ENCODE measurements at regions not wholly inside any gene's neighbourhood (a gene's known extent, or its start where the extent isn't known, plus 50 kb on each side); places are given as distances from the start of the nearest gene placed in this dataset.
"Not testable (repeated sequence)": the region's sequence is repeated elsewhere in the genome, so short reads cannot be mapped to it uniquely, and the experiment has no call there.

DNA sequence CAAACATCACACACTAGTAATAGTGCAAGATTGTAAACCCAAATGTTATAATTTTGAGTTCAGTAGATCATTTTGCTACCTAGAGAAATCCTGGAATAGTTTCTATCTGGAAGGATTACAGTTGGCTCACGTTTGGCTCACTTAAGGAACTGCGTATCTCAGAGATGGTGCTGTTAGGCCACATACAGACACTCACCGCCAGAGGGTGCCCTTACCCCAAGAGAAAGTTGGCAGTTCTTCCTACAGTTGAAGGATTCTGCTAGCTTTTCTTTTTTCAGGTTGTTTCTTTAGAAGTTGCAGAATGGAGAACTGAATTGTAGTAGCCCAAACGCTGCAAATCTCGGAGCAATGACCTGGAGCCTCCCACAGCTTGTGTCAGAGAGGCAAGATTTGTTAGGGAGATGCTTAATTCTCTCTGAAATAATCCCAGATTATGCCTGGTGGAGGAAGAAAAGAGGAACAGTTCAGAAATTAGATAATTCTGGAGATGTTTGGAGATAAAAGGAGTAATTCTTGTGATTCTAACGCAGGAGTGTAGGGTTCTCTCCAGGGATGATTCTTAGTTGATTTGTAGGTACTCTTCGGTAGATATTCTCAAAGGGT lies 87.9 kb upstream of the PAPPA2 start:
- 20% methylated on average over 7 of the region's 7 CpGs for WGBS
- H3K9me3 ChIP-seq = no peaks in the 10 kb centered on the region
- no peak overlapping the region for H3K27ac ChIP-seq
- peaks cover 4% of the 10 kb centered on the region for H3K4me1 ChIP-seq
- TF ChIP-seq POLR2AphosphoS5 (IDR thresholded peaks at IDR 0.05) (no peak), POLR2A (IDR thresholded peaks at IDR 0.05) (no peak), EP300 (IDR thresholded peaks at IDR 0.05) (no peak)
- TF ChIP-seq, protein P1, sequence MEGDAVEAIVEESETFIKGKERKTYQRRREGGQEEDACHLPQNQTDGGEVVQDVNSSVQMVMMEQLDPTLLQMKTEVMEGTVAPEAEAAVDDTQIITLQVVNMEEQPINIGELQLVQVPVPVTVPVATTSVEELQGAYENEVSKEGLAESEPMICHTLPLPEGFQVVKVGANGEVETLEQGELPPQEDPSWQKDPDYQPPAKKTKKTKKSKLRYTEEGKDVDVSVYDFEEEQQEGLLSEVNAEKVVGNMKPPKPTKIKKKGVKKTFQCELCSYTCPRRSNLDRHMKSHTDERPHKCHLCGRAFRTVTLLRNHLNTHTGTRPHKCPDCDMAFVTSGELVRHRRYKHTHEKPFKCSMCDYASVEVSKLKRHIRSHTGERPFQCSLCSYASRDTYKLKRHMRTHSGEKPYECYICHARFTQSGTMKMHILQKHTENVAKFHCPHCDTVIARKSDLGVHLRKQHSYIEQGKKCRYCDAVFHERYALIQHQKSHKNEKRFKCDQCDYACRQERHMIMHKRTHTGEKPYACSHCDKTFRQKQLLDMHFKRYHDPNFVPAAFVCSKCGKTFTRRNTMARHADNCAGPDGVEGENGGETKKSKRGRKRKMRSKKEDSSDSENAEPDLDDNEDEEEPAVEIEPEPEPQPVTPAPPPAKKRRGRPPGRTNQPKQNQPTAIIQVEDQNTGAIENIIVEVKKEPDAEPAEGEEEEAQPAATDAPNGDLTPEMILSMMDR (IDR thresholded peaks at IDR 0.05) = peak; percentile 49 to 86
- DNase-seq (ENCODE audit: low spot score in 2 of 2) = peak; percentile 80 to 85
- no peaks in the 10 kb centered on the region for H3K27me3 ChIP-seq
- no peaks in the 10 kb centered on the region for H3K36me3 ChIP-seq
- no peak overlapping the region for H3K4me3 ChIP-seq

DNA sequence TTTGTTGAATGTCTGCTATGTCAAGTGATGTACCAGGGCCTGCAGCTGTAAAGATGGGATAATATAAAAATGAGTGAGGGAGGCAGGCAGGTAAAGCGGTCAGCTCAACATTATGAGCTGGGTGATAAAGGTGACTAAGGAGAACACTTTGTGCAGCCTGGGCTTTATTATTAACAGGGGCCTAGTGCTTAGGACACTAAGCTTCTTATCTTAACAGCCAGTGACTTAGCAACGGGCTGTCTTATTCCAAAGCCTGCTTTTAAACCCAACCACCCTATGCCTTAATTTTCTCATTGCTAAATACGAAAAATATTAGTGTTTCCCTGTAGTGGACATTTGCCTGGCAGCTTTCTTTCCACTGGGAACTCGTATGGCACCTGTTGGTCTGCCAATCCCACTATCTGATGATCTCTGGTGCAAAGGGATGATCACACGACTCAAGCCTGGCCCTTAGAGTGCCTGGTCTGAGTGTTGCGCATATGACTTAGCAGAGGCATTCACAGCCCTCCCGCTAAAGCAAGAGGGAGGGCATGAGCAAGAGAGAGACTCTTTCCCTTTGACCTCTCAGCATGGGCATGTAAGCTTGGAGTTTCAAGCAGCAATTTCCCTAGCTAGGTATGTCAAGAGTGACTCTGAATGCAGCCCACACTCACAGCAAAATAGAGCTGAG lies 98.6 kb upstream of the PAPPA2 start:
- Histone ChIP-seq H3K4me1 (no peaks in the 10 kb centered on the region), H3K9me3 (no peaks in the 10 kb centered on the region), H3K27me3 (no peaks in the 10 kb centered on the region), H3K36me3 (no peaks in the 10 kb centered on the region), H3K27ac (no peak overlapping the region), H3K4me3 (no peak overlapping the region)
- TF ChIP-seq POLR2AphosphoS5 (IDR thresholded peaks at IDR 0.05) = no peak
- TF ChIP-seq, protein P1 (IDR thresholded peaks at IDR 0.05) = no peak
- no peak for TF ChIP-seq POLR2A (IDR thresholded peaks at IDR 0.05)
- TF ChIP-seq EP300 (IDR thresholded peaks at IDR 0.05) = no peak
- 57% methylated on average over 7 of the region's 7 CpGs for WGBS
- DNase-seq (ENCODE audit: low spot score in 2 of 2) = no peak

DNA sequence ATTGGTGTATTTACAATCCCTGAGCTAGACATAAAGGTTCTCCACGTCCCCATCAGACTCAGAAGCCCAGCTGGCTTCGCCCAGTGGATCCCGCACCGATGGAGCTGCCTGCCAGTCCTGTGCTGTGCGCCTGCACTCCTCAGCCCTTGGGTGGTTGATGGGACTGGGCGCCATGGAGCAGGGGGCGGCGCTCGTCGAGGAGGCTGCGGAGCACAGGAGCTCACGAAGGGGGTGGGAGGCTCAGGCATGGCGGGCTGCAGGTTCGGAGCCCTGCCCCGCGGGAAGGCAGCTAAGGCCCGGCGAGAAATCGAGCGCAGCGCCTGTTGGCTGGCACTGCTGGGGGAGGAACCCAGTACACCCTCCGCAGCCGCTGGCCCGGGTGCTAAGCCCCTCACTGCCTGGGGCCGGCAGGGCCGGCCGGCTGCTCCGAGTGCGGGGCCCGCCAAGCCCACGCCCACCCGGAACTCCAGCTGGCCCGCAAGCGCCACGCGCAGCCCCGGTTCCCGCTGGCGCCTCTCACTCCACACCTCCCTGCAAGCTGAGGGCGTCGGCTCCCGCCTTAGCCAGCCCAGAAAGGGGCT lies 113.8 kb upstream of the PAPPA2 start:
- H3K36me3 ChIP-seq; H3K4me1 ChIP-seq; DNase-seq (ENCODE audit: low spot score in 2 of 2); H3K4me3 ChIP-seq; H3K27me3 ChIP-seq; H3K27ac ChIP-seq: not testable (repeated sequence)
- WGBS = 93% methylated on average over 15 of the region's 42 CpGs
- H3K9me3 ChIP-seq = peaks cover 12% of the 10 kb centered on the region

DNA sequence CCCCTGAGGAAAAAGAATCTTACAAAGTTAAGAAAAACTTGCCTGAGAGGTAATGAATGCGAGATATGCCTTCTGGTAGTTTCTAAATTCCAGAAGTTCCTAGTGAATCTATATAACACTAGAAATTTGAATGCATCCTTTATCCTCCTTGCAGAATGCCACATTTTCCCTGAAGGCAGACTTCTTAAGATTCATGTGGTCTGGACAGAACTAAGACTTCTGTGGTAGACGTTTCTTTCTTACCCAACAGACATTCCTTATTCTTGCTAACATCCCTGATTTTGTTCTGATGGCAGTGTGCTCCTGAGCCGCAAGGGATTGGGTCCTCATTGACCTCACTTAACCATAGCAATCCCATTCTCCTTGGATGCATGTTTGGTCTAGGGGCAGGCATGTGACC lies 121.3 kb upstream of the PAPPA2 start:
- H3K4me1 ChIP-seq = peaks cover 4% of the 10 kb centered on the region
- H3K27me3 ChIP-seq = no peaks in the 10 kb centered on the region
- no peak overlapping the region for H3K4me3 ChIP-seq
- H3K27ac ChIP-seq = no peak overlapping the region
- peaks cover 6% of the 10 kb centered on the region for H3K9me3 ChIP-seq
- 65% methylated on average over 3 of the region's 3 CpGs for WGBS
- DNase-seq (ENCODE audit: low spot score in 2 of 2) = no peak
- TF ChIP-seq POLR2A (IDR thresholded peaks at IDR 0.05) (no peak), EP300 (IDR thresholded peaks at IDR 0.05) (no peak)
- no peaks in the 10 kb centered on the region for H3K36me3 ChIP-seq

DNA sequence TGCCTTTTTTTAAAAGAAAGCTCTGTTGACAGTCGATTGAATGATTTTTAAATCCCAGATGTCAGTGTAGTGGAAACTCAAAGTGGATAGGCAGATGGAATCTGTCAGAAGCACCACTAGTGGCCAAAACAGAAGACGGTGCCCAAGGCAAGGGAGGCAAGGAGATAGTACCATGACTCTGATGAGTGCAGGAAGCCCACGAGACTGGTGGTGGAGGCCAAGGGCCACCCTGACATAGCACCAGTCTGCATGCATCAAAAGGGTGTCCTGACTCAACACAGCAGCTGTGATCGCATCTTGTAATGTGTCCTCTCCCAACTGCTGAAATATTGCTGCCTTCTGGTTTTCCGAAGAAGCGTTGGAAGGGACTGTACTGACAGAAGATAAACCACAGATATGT lies 124.1 kb upstream of the PAPPA2 start:
- Histone ChIP-seq H3K27ac (peak overlapping the region; percentile 77), H3K27me3 (no peaks in the 10 kb centered on the region), H3K36me3 (no peaks in the 10 kb centered on the region), H3K4me1 (peaks cover 8% of the 10 kb centered on the region), H3K4me3 (no peak overlapping the region), H3K9me3 (no peaks in the 10 kb centered on the region)
- WGBS = 61% methylated on average over 6 of the region's 6 CpGs
- TF ChIP-seq POLR2AphosphoS5 (IDR thresholded peaks at IDR 0.05) = peak in 2 of 3 donors; percentile 21 to 42
- TF ChIP-seq, protein P1 (IDR thresholded peaks at IDR 0.05) = no peak
- DNase-seq (ENCODE audit: low spot score in 2 of 2) = peak in 1 of 2 donors; percentile 65

DNA sequence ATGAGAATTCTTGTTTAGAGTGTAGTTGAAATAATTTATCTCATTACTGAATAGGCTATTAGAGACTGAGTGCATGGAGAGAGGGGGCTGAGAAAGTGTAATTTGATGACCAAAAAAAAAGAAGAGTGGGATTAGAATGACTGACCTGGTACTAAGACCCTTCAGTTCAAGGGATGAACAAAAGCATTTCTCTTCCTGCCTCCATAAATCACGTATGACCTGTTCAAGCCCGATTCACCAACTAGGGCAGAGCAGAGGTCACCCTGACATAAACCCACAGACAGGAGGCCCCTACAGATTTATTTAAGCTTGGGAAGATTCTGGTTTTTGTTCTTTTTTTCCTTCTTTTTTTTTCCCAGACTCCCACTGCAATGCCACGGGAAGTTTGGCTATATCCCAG lies 123.7 kb upstream of the COP1 start:
- H3K9me3 ChIP-seq = no peaks in the 10 kb centered on the region
- no peaks in the 10 kb centered on the region for H3K36me3 ChIP-seq
- H3K27ac ChIP-seq = no peak overlapping the region
- no peaks in the 10 kb centered on the region for H3K27me3 ChIP-seq
- WGBS = 35% methylated on average over 3 of the region's 3 CpGs
- DNase-seq (ENCODE audit: low spot score in 2 of 2) = no peak
- TF ChIP-seq POLR2AphosphoS5 (IDR thresholded peaks at IDR 0.05) = no peak
- H3K4me1 ChIP-seq = no peaks in the 10 kb centered on the region
- H3K4me3 ChIP-seq = no peak overlapping the region

All from suprapubic skin (tissue), 4 donors.